Epidermal melanocyte (primary cell): ENCODE measurements at regions not wholly inside any gene's neighbourhood (a gene's known extent, or its start where the extent isn't known, plus 50 kb on each side); places are given as distances from the start of the nearest gene placed in this dataset.
"Not testable (repeated sequence)": the region's sequence is repeated elsewhere in the genome, so short reads cannot be mapped to it uniquely, and the experiment has no call there.

Experiments
- DNase-seq: peaks from one replicate; pipeline ENCODE4 v3.0.0; 2011; ENCODE audit warnings: low spot score; ENCODE audit not compliant: insufficient read length

- no peak for DNase-seq
Measured at GRCh38 chr5:57398413-57399093, 84.1 kb downstream of the ACTBL2 start.

GRCh38 chr5:57396701-57397100 lies 85.9 kb downstream of the ACTBL2 start:
- no peak for DNase-seq

- DNase-seq: no peak
Measured at GRCh38 chr5:57394421-57395210, 88.0 kb downstream of the ACTBL2 start.

GRCh38 chr5:57386958-57387357 lies 95.7 kb downstream of the ACTBL2 start:
- no peak for DNase-seq

- peak; percentile 45 for DNase-seq
Measured at GRCh38 chr5:57383093-57383861, 99.3 kb downstream of the ACTBL2 start.

- DNase-seq: no peak
Measured at GRCh38 chr5:57382655-57383054, 100.0 kb downstream of the ACTBL2 start.

- no peak for DNase-seq
Measured at GRCh38 chr5:57370376-57370775, 112.2 kb downstream of the ACTBL2 start.

- DNase-seq: no peak
Measured at GRCh38 chr5:57368010-57368409, 114.6 kb downstream of the ACTBL2 start.

- DNase-seq: no peak
Measured at GRCh38 chr5:57366744-57367143, 115.9 kb downstream of the ACTBL2 start.

GRCh38 chr5:57362951-57363350 lies 119.7 kb downstream of the ACTBL2 start:
- DNase-seq: no peak

GRCh38 chr5:57360871-57361270 lies 121.7 kb downstream of the ACTBL2 start:
- DNase-seq: no peak

- no peak for DNase-seq
Measured at GRCh38 chr5:57358796-57359592, 123.6 kb downstream of the ACTBL2 start.

GRCh38 chr5:57356850-57357249 lies 125.8 kb downstream of the ACTBL2 start:
- DNase-seq: not testable (repeated sequence)

- DNase-seq: no peak
Measured at GRCh38 chr5:57349214-57349613, 133.4 kb downstream of the ACTBL2 start.

- DNase-seq: no peak
Measured at GRCh38 chr5:57348376-57349140, 134.1 kb downstream of the ACTBL2 start.

GRCh38 chr5:57346328-57346727 lies 136.3 kb downstream of the ACTBL2 start:
- no peak for DNase-seq

- DNase-seq: no peak
Measured at GRCh38 chr5:57341380-57341979, 141.1 kb downstream of the ACTBL2 start.

GRCh38 chr5:57340681-57341080 lies 141.9 kb downstream of the ACTBL2 start:
- no peak for DNase-seq

GRCh38 chr5:57339521-57339920 lies 143.1 kb downstream of the ACTBL2 start:
- DNase-seq: no peak

GRCh38 chr5:57338868-57339340 lies 143.7 kb downstream of the ACTBL2 start:
- no peak for DNase-seq
